Breast epithelium (tissue), 3 donors: ENCODE measurements at regions not wholly inside any gene's neighbourhood (a gene's known extent, or its start where the extent isn't known, plus 50 kb on each side); places are given as distances from the start of the nearest gene placed in this dataset.

Source experiments
- CTCF ChIP-seq, 3 donors: fragments of 450-650 bp; IDR thresholded peaks; one replicate each; pipeline ENCODE4 v1.5.1; 2016 to 2017; ENCODE audit warnings: antibody characterized with exemption in 3 of 3, mild to moderate bottlenecking in 3 of 3, moderate library complexity in 3 of 3
- POLR2A ChIP-seq: fragments of 450-650 bp; IDR thresholded peaks from one replicate; pipeline ENCODE4 v1.6.1; 2016; ENCODE audit warnings: antibody characterized with exemption, mild to moderate bottlenecking, moderate library complexity
- POLR2AphosphoS5 ChIP-seq, 3 donors: sonication (generic); formaldehyde crosslinking; IDR thresholded peaks; one replicate each; pipeline ENCODE4 v1.6.1; 2017; ENCODE audit warnings: antibody characterized with exemption in 3 of 3

DNA sequence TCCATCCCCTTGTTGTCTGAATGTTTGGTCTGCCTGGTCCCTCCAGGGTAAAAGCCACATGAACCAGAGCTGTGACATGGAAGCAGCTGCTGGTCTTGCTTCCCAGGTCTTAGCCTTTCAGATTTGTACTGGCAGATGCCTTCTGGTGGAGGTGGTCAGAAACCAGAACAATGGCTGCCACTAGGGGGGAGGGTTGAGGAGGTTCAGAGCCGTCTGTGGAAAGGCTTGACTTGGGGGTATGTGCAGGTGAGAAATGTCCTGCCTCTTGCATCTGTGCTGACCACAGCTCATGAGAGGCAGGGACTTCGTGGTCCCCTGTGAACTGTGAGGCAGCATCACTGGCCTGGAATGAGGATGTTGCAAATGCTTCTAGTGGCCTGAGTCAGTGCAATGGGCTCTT is 144.2 kb upstream of the WDR1 start:
- TF ChIP-seq POLR2AphosphoS5 (IDR thresholded peaks at IDR 0.05) (no peak), POLR2A (no peak), CTCF (IDR thresholded peaks at IDR 0.05) (no peak)
